ENCODE measurements at regions not wholly inside any gene's neighbourhood (a gene's known extent, or its start where the extent isn't known, plus 50 kb on each side); places are given as distances from the start of the nearest gene placed in this dataset.

DNA sequence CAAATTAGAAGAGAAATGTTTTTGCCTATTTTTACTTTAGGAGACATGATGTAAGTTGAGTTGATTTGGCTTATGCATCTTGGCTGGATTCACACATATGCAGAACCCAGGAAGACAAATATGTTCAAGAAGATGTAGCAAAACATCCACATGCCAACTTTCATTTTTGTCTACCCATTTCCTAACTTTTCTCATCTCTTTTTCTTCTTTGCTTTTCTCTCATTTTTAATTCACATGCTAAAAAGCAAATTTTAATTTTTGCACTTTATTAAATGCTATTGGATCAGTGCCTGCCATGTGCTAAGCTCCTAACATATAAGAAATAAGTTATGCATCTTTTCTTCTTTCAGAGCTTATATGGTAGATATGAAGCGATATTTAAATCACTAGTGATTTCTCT lies 143.7 kb upstream of the GRM3 start:
- TF ChIP-seq, protein P1, sequence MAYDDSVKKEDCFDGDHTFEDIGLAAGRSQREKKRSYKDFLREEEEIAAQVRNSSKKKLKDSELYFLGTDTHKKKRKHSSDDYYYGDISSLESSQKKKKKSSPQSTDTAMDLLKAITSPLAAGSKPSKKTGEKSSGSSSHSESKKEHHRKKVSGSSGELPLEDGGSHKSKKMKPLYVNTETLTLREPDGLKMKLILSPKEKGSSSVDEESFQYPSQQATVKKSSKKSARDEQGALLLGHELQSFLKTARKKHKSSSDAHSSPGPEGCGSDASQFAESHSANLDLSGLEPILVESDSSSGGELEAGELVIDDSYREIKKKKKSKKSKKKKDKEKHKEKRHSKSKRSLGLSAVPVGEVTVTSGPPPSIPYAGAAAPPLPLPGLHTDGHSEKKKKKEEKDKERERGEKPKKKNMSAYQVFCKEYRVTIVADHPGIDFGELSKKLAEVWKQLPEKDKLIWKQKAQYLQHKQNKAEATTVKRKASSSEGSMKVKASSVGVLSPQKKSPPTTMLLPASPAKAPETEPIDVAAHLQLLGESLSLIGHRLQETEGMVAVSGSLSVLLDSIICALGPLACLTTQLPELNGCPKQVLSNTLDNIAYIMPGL (CRISPR knock-in tag; IDR thresholded peaks at IDR 0.05) = no peak
- TF ChIP-seq, protein P2, sequence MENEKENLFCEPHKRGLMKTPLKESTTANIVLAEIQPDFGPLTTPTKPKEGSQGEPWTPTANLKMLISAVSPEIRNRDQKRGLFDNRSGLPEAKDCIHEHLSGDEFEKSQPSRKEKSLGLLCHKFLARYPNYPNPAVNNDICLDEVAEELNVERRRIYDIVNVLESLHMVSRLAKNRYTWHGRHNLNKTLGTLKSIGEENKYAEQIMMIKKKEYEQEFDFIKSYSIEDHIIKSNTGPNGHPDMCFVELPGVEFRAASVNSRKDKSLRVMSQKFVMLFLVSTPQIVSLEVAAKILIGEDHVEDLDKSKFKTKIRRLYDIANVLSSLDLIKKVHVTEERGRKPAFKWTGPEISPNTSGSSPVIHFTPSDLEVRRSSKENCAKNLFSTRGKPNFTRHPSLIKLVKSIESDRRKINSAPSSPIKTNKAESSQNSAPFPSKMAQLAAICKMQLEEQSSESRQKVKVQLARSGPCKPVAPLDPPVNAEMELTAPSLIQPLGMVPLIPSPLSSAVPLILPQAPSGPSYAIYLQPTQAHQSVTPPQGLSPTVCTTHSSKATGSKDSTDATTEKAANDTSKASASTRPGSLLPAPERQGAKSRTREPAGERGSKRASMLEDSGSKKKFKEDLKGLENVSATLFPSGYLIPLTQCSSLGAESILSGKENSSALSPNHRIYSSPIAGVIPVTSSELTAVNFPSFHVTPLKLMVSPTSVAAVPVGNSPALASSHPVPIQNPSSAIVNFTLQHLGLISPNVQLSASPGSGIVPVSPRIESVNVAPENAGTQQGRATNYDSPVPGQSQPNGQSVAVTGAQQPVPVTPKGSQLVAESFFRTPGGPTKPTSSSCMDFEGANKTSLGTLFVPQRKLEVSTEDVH (IDR thresholded peaks at IDR 0.05; ENCODE audit: low read depth, partially characterized antibody) = no peak
- TF ChIP-seq, protein P3, sequence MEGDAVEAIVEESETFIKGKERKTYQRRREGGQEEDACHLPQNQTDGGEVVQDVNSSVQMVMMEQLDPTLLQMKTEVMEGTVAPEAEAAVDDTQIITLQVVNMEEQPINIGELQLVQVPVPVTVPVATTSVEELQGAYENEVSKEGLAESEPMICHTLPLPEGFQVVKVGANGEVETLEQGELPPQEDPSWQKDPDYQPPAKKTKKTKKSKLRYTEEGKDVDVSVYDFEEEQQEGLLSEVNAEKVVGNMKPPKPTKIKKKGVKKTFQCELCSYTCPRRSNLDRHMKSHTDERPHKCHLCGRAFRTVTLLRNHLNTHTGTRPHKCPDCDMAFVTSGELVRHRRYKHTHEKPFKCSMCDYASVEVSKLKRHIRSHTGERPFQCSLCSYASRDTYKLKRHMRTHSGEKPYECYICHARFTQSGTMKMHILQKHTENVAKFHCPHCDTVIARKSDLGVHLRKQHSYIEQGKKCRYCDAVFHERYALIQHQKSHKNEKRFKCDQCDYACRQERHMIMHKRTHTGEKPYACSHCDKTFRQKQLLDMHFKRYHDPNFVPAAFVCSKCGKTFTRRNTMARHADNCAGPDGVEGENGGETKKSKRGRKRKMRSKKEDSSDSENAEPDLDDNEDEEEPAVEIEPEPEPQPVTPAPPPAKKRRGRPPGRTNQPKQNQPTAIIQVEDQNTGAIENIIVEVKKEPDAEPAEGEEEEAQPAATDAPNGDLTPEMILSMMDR (IDR thresholded peaks at IDR 0.05 in 2 of 3, conservative IDR thresholded peaks at IDR 0.05 in 1 of 3; ENCODE audit: insufficient read depth in 2 of 3, low read depth in 1 of 3, low read length in 3 of 3) = no peak
- TF ChIP-seq ZNF274 (IDR thresholded peaks at IDR 0.05; ENCODE audit: borderline replicate concordance, low read depth, low read length) (no peak), EHMT2 (IDR thresholded peaks at IDR 0.05) (no peak), ESRRA (IDR thresholded peaks at IDR 0.05; ENCODE audit: borderline replicate concordance, low read depth) (no peak), BHLHE40 (IDR thresholded peaks at IDR 0.05; ENCODE audit: low read length) (no peak), MYBL2 (IDR thresholded peaks at IDR 0.05; ENCODE audit: low read depth) (no peak), MYBL2 (CRISPR knock-in tag; IDR thresholded peaks at IDR 0.05; ENCODE audit: borderline replicate concordance) (no peak)
- TF ChIP-seq, protein P4, sequence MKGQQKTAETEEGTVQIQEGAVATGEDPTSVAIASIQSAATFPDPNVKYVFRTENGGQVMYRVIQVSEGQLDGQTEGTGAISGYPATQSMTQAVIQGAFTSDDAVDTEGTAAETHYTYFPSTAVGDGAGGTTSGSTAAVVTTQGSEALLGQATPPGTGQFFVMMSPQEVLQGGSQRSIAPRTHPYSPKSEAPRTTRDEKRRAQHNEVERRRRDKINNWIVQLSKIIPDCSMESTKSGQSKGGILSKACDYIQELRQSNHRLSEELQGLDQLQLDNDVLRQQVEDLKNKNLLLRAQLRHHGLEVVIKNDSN (CRISPR knock-in tag; IDR thresholded peaks at IDR 0.05) = no peak

Data from K562 (cell line).